Aorta (tissue), 5 donors: ENCODE measurements at regions not wholly inside any gene's neighbourhood (a gene's known extent, or its start where the extent isn't known, plus 50 kb on each side); places are given as distances from the start of the nearest gene placed in this dataset.

Source experiments
- ATAC-seq: fragments of 200-7000 bp; cut with Tn5 transposase; one replicate; pipeline ENCODE4 v1.9.1; 2022; ENCODE audit warnings: moderate library complexity; ENCODE audit not compliant: low FRiP score
- DNase-seq, 2 donors: peaks; one replicate each; pipeline ENCODE4 v3.0.0-alpha.2; 2020
- H3K27ac ChIP-seq, 2 donors: one replicate each; pipeline ENCODE4 v1.5.1; 2013; ENCODE audit warnings: low read length in 2 of 2, mild to moderate bottlenecking in 2 of 2, moderate library complexity in 2 of 2, control low read depth in 1 of 2, inconsistent platforms in 1 of 2, low read depth in 1 of 2
- H3K27me3 ChIP-seq, 2 donors: one replicate each; pipeline ENCODE4 v1.6.1; 2013; ENCODE audit warnings: control low read depth in 1 of 2, low read length in 1 of 2, mild to moderate bottlenecking in 1 of 2, moderate library complexity in 1 of 2; ENCODE audit not compliant: insufficient read depth in 2 of 2, control insufficient read depth in 1 of 2
- H3K36me3 ChIP-seq, 2 donors: one replicate each; pipeline ENCODE4 v1.6.1; 2013; ENCODE audit warnings: control low read depth in 1 of 2, low read length in 1 of 2, mild to moderate bottlenecking in 1 of 2; ENCODE audit not compliant: insufficient read depth in 2 of 2, control insufficient read depth in 1 of 2
- H3K4me1 ChIP-seq, 2 donors: one replicate each; pipeline ENCODE4 v1.6.1; 2013; ENCODE audit warnings: low read length in 2 of 2, control low read depth in 1 of 2, mild to moderate bottlenecking in 1 of 2, moderate library complexity in 1 of 2; ENCODE audit not compliant: insufficient read depth in 2 of 2, control insufficient read depth in 1 of 2
- H3K4me3 ChIP-seq, 2 donors: one replicate each; pipeline ENCODE4 v1.5.1; 2013; ENCODE audit warnings: low read length in 2 of 2, control low read depth in 1 of 2, mild to moderate bottlenecking in 1 of 2
- H3K9me3 ChIP-seq: one replicate; pipeline ENCODE4 v1.6.1; 2013; ENCODE audit warnings: mild to moderate bottlenecking, low read length; ENCODE audit not compliant: control insufficient read depth
- WGBS, 2 donors: extraction: QIAGEN DNeasy Blood & Tissue Kit; methylation state at CpG; one replicate each; pipeline ENCODE4 v1.1.7; 2013; 5-methylcytosine and 5-hydroxymethylcytosine counted together
- intact Hi-C, 2 donors: fragments of 100-400 bp; cut with DNase I; formaldehyde crosslinking; loops; one replicate each; pipeline versions ENCODE4 v1.14.2 to v1.15.0; 2022
- donor health status: healthy with polysubstance abuse.
- donor health status: Bipolar disorder and iron deficiency.
- donor health status: DM: no; HTN: no; CAD: no.
- donor health status: DM: no; HTN: no; CAD: no.
- donor health status: DM: yes; HTN: yes; CAD: no.

- H3K9me3 ChIP-seq = no peaks in the 10 kb centered on the region
- H3K27ac ChIP-seq = no peak overlapping the region
- H3K4me1 ChIP-seq = peaks cover 1 to 3% of the 10 kb centered on the region in 2 donors
- WGBS, 2 donors = 64 to 67% methylated on average over 5 of the region's 5 CpGs
- DNase-seq (no peak), ATAC-seq (no peak)
- no peak overlapping the region for H3K4me3 ChIP-seq
- no peaks in the 10 kb centered on the region for H3K36me3 ChIP-seq
- intact Hi-C loops = loop anchor here in 1 of 2 donors (5.0 kb wide), 1 partner anchor 289 kb away; the partner anchor contains the start of gene FZD1
- H3K27me3 ChIP-seq = no peaks in the 10 kb centered on the region
Observed at GRCh38 chr7:91551377-91552175, 287.3 kb downstream of the FZD1 start.

GRCh38 chr7:91553410-91553895 is 289.2 kb downstream of the FZD1 start:
- DNase-seq (no peak), ATAC-seq (no peak)
- Histone ChIP-seq H3K27me3 (no peaks in the 10 kb centered on the region), H3K4me3 (no peak overlapping the region), H3K9me3 (no peaks in the 10 kb centered on the region), H3K27ac (no peak overlapping the region), H3K4me1 (peaks cover 0 to 3% of the 10 kb centered on the region in 2 donors), H3K36me3 (no peaks in the 10 kb centered on the region)
- intact Hi-C loops = loop anchor here in 1 of 2 donors (5.0 kb wide), 1 partner anchor 291 kb away; the partner anchor contains the start of gene FZD1
- WGBS, 2 donors = 95 to 97% methylated on average over 3 of the region's 3 CpGs

- 87 to 92% methylated on average over 6 of the region's 6 CpGs for WGBS, 2 donors
- peaks cover 0 to 3% of the 10 kb centered on the region in 2 donors for H3K4me1 ChIP-seq
- DNase-seq = no peak
- H3K9me3 ChIP-seq = peaks cover 2% of the 10 kb centered on the region
- intact Hi-C loops = loop anchor here in 1 of 2 donors (5.0 kb wide), 1 partner anchor 293 kb away; the partner anchor contains the start of gene FZD1
- no peak for ATAC-seq
- H3K36me3 ChIP-seq = no peaks in the 10 kb centered on the region
- no peak overlapping the region for H3K4me3 ChIP-seq
- H3K27me3 ChIP-seq = no peaks in the 10 kb centered on the region
- no peak overlapping the region for H3K27ac ChIP-seq
Observed at GRCh38 chr7:91554883-91555282, 290.6 kb downstream of the FZD1 start.

GRCh38 chr7:91556239-91556638 is 292.0 kb downstream of the FZD1 start:
- no peak overlapping the region for H3K27ac ChIP-seq
- WGBS, 2 donors = 85 to 89% methylated on average over 4 of the region's 4 CpGs
- peaks cover 0 to 3% of the 10 kb centered on the region in 2 donors for H3K4me1 ChIP-seq
- DNase-seq = no peak
- ATAC-seq = no peak
- H3K4me3 ChIP-seq = no peak overlapping the region
- no peaks in the 10 kb centered on the region for H3K27me3 ChIP-seq
- H3K9me3 ChIP-seq = peaks cover 2% of the 10 kb centered on the region
- intact Hi-C loops = no loop called here
- no peaks in the 10 kb centered on the region for H3K36me3 ChIP-seq

- no peak overlapping the region for H3K27ac ChIP-seq
- intact Hi-C loops = no loop called here
- no peak overlapping the region for H3K4me3 ChIP-seq
- H3K4me1 ChIP-seq = no peaks in the 10 kb centered on the region
- no peaks in the 10 kb centered on the region for H3K27me3 ChIP-seq
- H3K36me3 ChIP-seq = no peaks in the 10 kb centered on the region
- WGBS, 2 donors = 75 to 80% methylated on average over 7 of the region's 7 CpGs
- DNase-seq (no peak), ATAC-seq (no peak)
- peaks cover 2% of the 10 kb centered on the region for H3K9me3 ChIP-seq
Observed at GRCh38 chr7:91556956-91557650, 292.9 kb downstream of the FZD1 start.

- 84 to 88% methylated on average over 8 of the region's 8 CpGs for WGBS, 2 donors
- H3K9me3 ChIP-seq = peaks cover 2% of the 10 kb centered on the region
- no peaks in the 10 kb centered on the region for H3K27me3 ChIP-seq
- no peak overlapping the region for H3K4me3 ChIP-seq
- no peak overlapping the region for H3K27ac ChIP-seq
- ATAC-seq (no peak), DNase-seq (no peak)
- no peaks in the 10 kb centered on the region for H3K4me1 ChIP-seq
- no peaks in the 10 kb centered on the region for H3K36me3 ChIP-seq
- intact Hi-C loops = no loop called here
Observed at GRCh38 chr7:91557789-91558404, 293.7 kb downstream of the FZD1 start.

- 94 to 97% methylated on average over 2 of the region's 2 CpGs for WGBS, 2 donors
Observed at GRCh38 chr7:91559947-91560346, 295.7 kb downstream of the FZD1 start.

GRCh38 chr7:91564101-91564500 is 299.9 kb downstream of the FZD1 start:
- Histone ChIP-seq H3K4me1 (no peaks in the 10 kb centered on the region), H3K4me3 (no peak overlapping the region), H3K27ac (no peak overlapping the region), H3K36me3 (no peaks in the 10 kb centered on the region), H3K9me3 (peaks cover 2% of the 10 kb centered on the region), H3K27me3 (no peaks in the 10 kb centered on the region)
- no peak for ATAC-seq
- 95 to 98% methylated on average over 1 of the region's 1 CpG for WGBS, 2 donors
- intact Hi-C loops = loop anchor here in 1 of 2 donors (5.0 kb wide), 1 partner anchor 58 kb away; no protein-coding TSS in a partner anchor
- DNase-seq = no peak

More at GRCh38 chr7:91559947-91560346, 295.7 kb downstream of the FZD1 start:
- DNase-seq = no peak
- Histone ChIP-seq H3K4me1 (no peaks in the 10 kb centered on the region), H3K9me3 (peaks cover 2% of the 10 kb centered on the region), H3K36me3 (no peaks in the 10 kb centered on the region), H3K4me3 (no peak overlapping the region), H3K27me3 (no peaks in the 10 kb centered on the region), H3K27ac (no peak overlapping the region)
- intact Hi-C loops = loop anchor here in 1 of 2 donors (5.0 kb wide), 1 partner anchor 62 kb away; no protein-coding TSS in a partner anchor
- no peak for ATAC-seq
